AG09309 (cell line): ENCODE measurements at regions not wholly inside any gene's neighbourhood (a gene's known extent, or its start where the extent isn't known, plus 50 kb on each side); places are given as distances from the start of the nearest gene placed in this dataset.
"Not testable (repeated sequence)": the region's sequence is repeated elsewhere in the genome, so short reads cannot be mapped to it uniquely, and the experiment has no call there.

ENCODE experiments used
- DNase-seq: peaks from one replicate; pipeline ENCODE4 v3.0.0-alpha.2; 2010; ENCODE audit warnings: low read depth
- H3K4me3 ChIP-seq: 2 replicates; pipeline ENCODE4 v1.5.1; 2011; ENCODE audit warnings: mild to moderate bottlenecking, low read depth, low read length, moderate library complexity; ENCODE audit not compliant: control insufficient read depth
- TF ChIP-seq, protein P1 (sequence below): IDR thresholded peaks from 2 replicates; pipeline ENCODE4 v1.5.1; 2011; ENCODE audit warnings: mild to moderate bottlenecking, low read depth, low read length, inconsistent platforms; ENCODE audit not compliant: insufficient read depth, control insufficient read depth; ENCODE audit errors: missing control alignments

DNA sequence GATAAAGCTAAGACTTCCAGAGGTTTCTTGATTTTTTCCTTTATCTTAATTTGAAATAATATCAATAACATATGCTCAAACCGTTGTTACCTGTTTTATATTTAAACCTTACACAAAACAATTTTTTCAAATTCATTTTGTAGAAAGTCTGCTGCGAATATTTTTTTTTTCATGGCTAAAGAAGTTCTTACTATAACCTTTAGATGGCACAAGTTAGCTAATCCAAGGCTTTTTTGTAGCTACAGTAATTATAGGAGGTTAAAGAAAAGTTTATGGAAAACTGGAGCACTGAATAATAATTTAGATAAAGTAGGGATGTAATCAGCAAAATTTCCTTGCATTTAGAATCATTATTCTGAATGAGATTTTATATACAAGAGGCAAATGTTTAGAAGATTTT is 78.0 kb upstream of the PNPT1 start:
- TF ChIP-seq, protein P1, sequence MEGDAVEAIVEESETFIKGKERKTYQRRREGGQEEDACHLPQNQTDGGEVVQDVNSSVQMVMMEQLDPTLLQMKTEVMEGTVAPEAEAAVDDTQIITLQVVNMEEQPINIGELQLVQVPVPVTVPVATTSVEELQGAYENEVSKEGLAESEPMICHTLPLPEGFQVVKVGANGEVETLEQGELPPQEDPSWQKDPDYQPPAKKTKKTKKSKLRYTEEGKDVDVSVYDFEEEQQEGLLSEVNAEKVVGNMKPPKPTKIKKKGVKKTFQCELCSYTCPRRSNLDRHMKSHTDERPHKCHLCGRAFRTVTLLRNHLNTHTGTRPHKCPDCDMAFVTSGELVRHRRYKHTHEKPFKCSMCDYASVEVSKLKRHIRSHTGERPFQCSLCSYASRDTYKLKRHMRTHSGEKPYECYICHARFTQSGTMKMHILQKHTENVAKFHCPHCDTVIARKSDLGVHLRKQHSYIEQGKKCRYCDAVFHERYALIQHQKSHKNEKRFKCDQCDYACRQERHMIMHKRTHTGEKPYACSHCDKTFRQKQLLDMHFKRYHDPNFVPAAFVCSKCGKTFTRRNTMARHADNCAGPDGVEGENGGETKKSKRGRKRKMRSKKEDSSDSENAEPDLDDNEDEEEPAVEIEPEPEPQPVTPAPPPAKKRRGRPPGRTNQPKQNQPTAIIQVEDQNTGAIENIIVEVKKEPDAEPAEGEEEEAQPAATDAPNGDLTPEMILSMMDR: peak; percentile 45
- no peak for DNase-seq
- H3K4me3 ChIP-seq: no peak overlapping the region

- H3K4me3 ChIP-seq: no peak overlapping the region
- no peak for DNase-seq
- TF ChIP-seq, protein P1: no peak
Observed at GRCh38 chr2:55768991-55769390, 75.3 kb upstream of the PNPT1 start.

DNA sequence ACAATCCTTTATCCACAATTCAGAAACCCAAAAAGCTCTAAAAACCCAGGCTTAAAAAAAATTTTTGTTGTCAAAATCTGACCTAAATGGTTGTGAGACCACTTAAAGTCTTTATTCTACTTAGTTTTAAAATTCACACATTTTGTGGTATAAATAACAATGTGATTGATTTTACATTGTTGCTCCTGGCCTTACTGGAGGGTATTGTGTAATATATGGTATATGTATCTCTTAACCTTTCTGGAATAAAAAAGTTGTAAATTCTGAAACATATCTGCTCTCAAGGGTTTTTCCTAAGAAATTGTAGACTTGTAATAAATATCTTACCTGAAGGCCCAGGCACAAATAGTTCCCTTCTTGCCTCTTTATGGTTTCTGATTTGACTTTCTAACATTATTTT is 73.3 kb upstream of the PNPT1 start:
- TF ChIP-seq, protein P1: no peak
- H3K4me3 ChIP-seq: no peak overlapping the region
- no peak for DNase-seq

DNA sequence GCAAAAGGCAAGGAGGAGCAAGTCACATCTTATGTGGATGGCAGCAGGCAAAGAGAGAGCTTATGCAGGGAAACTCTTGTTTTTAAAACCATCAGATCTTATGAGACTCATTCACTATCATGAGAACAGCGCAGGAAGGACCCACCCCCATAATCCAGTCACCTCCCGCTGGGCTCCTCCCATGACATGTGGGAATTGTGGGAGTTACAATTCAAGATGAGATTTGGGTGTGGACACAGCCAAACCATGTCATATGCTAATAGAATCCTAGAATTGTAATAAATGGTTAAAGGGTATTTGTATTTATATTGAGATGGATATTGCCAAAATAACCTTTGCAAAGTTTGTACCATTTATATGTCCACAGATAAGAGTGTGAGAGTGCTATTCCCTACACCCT is 72.1 kb upstream of the PNPT1 start:
- not testable (repeated sequence) for H3K4me3 ChIP-seq, DNase-seq

DNA sequence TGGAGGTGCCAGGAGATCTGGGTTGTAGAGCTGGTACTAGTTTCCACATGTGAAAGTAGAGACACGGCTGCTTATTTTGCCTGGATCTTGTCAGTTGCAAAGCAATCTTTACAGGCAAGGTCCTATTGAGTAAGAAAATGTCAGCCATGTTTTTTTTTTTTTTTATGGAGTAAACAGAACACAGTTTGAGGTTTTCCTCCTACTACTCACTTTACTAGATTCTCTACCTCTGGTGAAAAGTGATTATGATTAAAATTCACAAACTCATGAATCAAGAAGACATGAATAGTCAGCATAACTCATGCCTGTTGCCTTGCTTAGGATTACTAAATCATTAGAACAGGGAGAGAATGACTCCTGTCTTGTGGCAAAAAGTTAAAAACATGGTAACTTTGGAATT is 70.1 kb upstream of the PNPT1 start:
- DNase-seq: no peak
- H3K4me3 ChIP-seq: no peak overlapping the region
- TF ChIP-seq, protein P1: no peak

DNA sequence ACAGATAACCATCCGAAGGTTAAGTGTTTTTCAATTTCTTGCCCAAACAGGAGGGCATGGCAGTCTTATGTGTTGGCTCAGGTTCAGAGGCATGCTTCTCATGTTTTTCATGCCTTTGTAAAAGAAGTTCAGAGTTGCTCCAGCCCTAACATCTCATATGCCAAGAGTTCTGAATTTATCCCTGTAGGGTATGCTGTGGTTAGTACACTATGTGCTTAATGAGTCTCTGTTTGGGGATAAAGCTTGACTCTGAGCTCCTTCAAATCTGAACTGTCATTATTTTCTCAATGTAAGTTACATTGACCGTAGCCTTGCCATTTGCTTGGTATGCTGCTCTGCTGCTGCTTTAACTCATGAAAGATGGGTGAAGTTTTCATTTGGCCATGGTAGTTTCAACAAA is 67.9 kb upstream of the PNPT1 start:
- H3K4me3 ChIP-seq: no peak overlapping the region
- TF ChIP-seq, protein P1: no peak
- peak; percentile 58 for DNase-seq

- no peak overlapping the region for H3K4me3 ChIP-seq
- TF ChIP-seq, protein P1: no peak
- no peak for DNase-seq
Observed at GRCh38 chr2:55761024-55761423, 67.4 kb upstream of the PNPT1 start.
